Neural progenitor cell (in vitro differentiated cells): ENCODE measurements at regions not wholly inside any gene's neighbourhood (a gene's known extent, or its start where the extent isn't known, plus 50 kb on each side); places are given as distances from the start of the nearest gene placed in this dataset.

ENCODE experiments used
- DNase-seq: peaks from one replicate; pipeline ENCODE4 v3.0.0-alpha.2; 2016; ENCODE audit warnings: low spot score
- H2AFZ ChIP-seq: fragments of 200-600 bp; sonication (generic); replicated peaks from 2 replicates; pipeline ENCODE4 v1.6.1; 2016; ENCODE audit warnings: antibody characterized with exemption
- H3F3A ChIP-seq: fragments of 200-600 bp; sonication (generic); 2 replicates; pipeline ENCODE4 v1.6.1; 2016; ENCODE audit warnings: antibody characterized with exemption, low read depth
- H3K27ac ChIP-seq: fragments of 200-600 bp; sonication (generic); 2 replicates; pipeline ENCODE4 v1.5.1; 2016; ENCODE audit warnings: mild to moderate bottlenecking
- H3K27me3 ChIP-seq: fragments of 200-600 bp; sonication (generic); 2 replicates; pipeline ENCODE4 v1.6.1; 2016; ENCODE audit warnings: mild to moderate bottlenecking, moderate library complexity
- H3K36me3 ChIP-seq: fragments of 200-600 bp; sonication (generic); 2 replicates; pipeline ENCODE4 v1.5.1; 2016
- H3K4me1 ChIP-seq: fragments of 200-600 bp; sonication (generic); 2 replicates; pipeline ENCODE4 v1.6.1; 2016; ENCODE audit warnings: mixed run types
- H3K4me2 ChIP-seq: fragments of 200-600 bp; sonication (generic); 2 replicates; pipeline ENCODE4 v1.6.1; 2016
- H3K4me3 ChIP-seq: fragments of 200-600 bp; sonication (generic); 2 replicates; pipeline ENCODE4 v1.5.1; 2016
- H3K79me2 ChIP-seq: fragments of 200-600 bp; sonication (generic); 2 replicates; pipeline ENCODE4 v1.6.1; 2016; ENCODE audit warnings: low read depth
- H3K9ac ChIP-seq: fragments of 200-600 bp; sonication (generic); 2 replicates; pipeline ENCODE4 v1.6.1; 2016
- H3K9me3 ChIP-seq: fragments of 200-600 bp; sonication (generic); 2 replicates; pipeline ENCODE4 v1.5.1; 2016; ENCODE audit warnings: low read depth
- H4K20me1 ChIP-seq: fragments of 200-600 bp; sonication (generic); 2 replicates; pipeline ENCODE4 v1.6.1; 2016; ENCODE audit warnings: low read depth
- H3K27ac Mint-ChIP-seq: 3 replicates; pipeline ENCODE4 v1.8.0; 2021; ENCODE audit warnings: mixed read lengths
- H3K27me3 Mint-ChIP-seq: 2 replicates; pipeline ENCODE4 v1.8.0; 2022; ENCODE audit warnings: low read depth, mild to moderate bottlenecking, inconsistent platforms, moderate library complexity, mixed read lengths; ENCODE audit not compliant: insufficient read depth
- H3K36me3 Mint-ChIP-seq: 3 replicates; pipeline ENCODE4 v1.8.0; 2021; ENCODE audit warnings: mixed read lengths
- H3K4me1 Mint-ChIP-seq: 3 replicates; pipeline ENCODE4 v1.8.0; 2021; ENCODE audit warnings: mixed read lengths
- H3K4me3 Mint-ChIP-seq: 3 replicates; pipeline ENCODE4 v1.8.0; 2021; ENCODE audit warnings: mild to moderate bottlenecking, moderate library complexity, mixed read lengths
- H3K9me3 Mint-ChIP-seq: 3 replicates; pipeline ENCODE4 v1.8.0; 2020; ENCODE audit warnings: mixed read lengths
- EZH2 ChIP-seq: fragments of 200-600 bp; sonication (generic); IDR thresholded peaks from 2 replicates; pipeline ENCODE4 v1.6.1; 2017; ENCODE audit warnings: antibody characterized with exemption, mild to moderate bottlenecking, moderate library complexity
- EZH2phosphoT487 ChIP-seq: fragments of 200-600 bp; sonication (generic); IDR thresholded peaks from 2 replicates; pipeline ENCODE4 v1.6.1; 2017; ENCODE audit warnings: antibody characterized with exemption
- TF ChIP-seq, protein P1 (sequence below): fragments of 200-600 bp; sonication (generic); IDR thresholded peaks from 2 replicates; pipeline ENCODE4 v1.5.1; 2017; ENCODE audit warnings: antibody characterized with exemption, mild to moderate bottlenecking

DNA sequence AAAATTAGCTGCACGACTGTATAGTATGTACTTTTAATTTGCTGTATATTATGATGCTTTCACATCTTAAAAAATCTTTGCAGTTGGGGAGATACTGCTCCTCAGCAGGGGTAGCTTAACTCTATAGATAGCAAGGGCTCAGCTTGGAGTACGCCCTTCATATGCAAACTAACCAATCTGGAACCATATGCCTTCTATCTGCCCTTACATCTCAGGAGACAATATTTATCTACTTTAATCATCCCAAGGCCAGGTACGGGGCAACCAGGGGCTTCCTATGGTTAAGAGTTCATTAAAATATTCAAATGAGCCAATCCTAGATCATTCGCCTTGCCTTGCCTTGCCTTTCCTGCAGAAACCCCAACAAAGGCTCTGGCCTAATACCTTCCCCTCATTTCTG, 204.1 kb upstream of the ZBTB20 start:
- no peaks in the 10 kb centered on the region for H3F3A ChIP-seq
- H3K79me2 ChIP-seq, result no peaks in the 10 kb centered on the region
- Mint-ChIP-seq H3K9me3 (no peaks in the 10 kb centered on the region), H3K27ac (no peak overlapping the region), H3K4me3 (no peak overlapping the region), H3K36me3 (no peaks in the 10 kb centered on the region), H3K4me1 (peaks cover 6% of the 10 kb centered on the region), H3K27me3 (no peaks in the 10 kb centered on the region)
- H3K9ac ChIP-seq, result no peak overlapping the region
- H3K4me2 ChIP-seq, result no peak overlapping the region
- no peak for DNase-seq
- H3K36me3 ChIP-seq, result peaks cover 3% of the 10 kb centered on the region
- H3K9me3 ChIP-seq, result no peaks in the 10 kb centered on the region
- TF ChIP-seq, protein P1, sequence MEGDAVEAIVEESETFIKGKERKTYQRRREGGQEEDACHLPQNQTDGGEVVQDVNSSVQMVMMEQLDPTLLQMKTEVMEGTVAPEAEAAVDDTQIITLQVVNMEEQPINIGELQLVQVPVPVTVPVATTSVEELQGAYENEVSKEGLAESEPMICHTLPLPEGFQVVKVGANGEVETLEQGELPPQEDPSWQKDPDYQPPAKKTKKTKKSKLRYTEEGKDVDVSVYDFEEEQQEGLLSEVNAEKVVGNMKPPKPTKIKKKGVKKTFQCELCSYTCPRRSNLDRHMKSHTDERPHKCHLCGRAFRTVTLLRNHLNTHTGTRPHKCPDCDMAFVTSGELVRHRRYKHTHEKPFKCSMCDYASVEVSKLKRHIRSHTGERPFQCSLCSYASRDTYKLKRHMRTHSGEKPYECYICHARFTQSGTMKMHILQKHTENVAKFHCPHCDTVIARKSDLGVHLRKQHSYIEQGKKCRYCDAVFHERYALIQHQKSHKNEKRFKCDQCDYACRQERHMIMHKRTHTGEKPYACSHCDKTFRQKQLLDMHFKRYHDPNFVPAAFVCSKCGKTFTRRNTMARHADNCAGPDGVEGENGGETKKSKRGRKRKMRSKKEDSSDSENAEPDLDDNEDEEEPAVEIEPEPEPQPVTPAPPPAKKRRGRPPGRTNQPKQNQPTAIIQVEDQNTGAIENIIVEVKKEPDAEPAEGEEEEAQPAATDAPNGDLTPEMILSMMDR, result no peak
- TF ChIP-seq EZH2phosphoT487 (no peak), EZH2 (no peak)
- no peak overlapping the region for H3K4me3 ChIP-seq
- peaks cover 20% of the 10 kb centered on the region for H3K4me1 ChIP-seq
- no peaks in the 10 kb centered on the region for H4K20me1 ChIP-seq
- no peaks in the 10 kb centered on the region for H3K27me3 ChIP-seq
- peak overlapping the region; percentile 19 for H2AFZ ChIP-seq
- no peak overlapping the region for H3K27ac ChIP-seq

DNA sequence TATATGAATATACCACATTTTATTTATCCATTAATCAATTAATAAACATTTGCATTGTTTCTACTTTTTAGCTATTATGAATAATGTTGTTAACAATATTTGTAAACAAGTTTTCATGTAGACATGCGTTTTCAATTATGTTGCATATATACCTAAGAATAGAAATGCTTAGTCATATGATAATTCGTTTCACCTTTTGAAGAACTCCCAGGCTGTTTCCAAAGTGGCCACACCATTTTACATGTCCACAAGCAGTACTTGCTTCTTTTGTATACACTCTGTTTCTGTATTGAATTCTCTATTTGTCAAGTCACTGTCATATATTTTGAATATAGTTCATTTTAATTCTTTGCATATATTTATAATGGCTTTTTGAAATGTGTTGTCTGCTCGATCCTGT, 206.9 kb upstream of the ZBTB20 start:
- no peak overlapping the region for H3K4me3 Mint-ChIP-seq
- Histone ChIP-seq H3K27ac (no peak overlapping the region), H2AFZ (no peak overlapping the region), H3K4me3 (no peak overlapping the region), H3K27me3 (no peaks in the 10 kb centered on the region), H3K9ac (no peak overlapping the region), H3K36me3 (peaks cover 3% of the 10 kb centered on the region), H3K79me2 (no peaks in the 10 kb centered on the region), H3K4me1 (peaks cover 8% of the 10 kb centered on the region), H3F3A (no peaks in the 10 kb centered on the region), H3K9me3 (no peaks in the 10 kb centered on the region), H3K4me2 (no peak overlapping the region), H4K20me1 (no peaks in the 10 kb centered on the region)
- no peaks in the 10 kb centered on the region for H3K9me3 Mint-ChIP-seq
- no peak for DNase-seq
- no peaks in the 10 kb centered on the region for H3K27me3 Mint-ChIP-seq
- no peak overlapping the region for H3K27ac Mint-ChIP-seq
- TF ChIP-seq EZH2phosphoT487, result no peak
- no peak for TF ChIP-seq EZH2
- TF ChIP-seq, protein P1, result no peak
- no peaks in the 10 kb centered on the region for H3K36me3 Mint-ChIP-seq
- H3K4me1 Mint-ChIP-seq, result peaks cover 6% of the 10 kb centered on the region

DNA sequence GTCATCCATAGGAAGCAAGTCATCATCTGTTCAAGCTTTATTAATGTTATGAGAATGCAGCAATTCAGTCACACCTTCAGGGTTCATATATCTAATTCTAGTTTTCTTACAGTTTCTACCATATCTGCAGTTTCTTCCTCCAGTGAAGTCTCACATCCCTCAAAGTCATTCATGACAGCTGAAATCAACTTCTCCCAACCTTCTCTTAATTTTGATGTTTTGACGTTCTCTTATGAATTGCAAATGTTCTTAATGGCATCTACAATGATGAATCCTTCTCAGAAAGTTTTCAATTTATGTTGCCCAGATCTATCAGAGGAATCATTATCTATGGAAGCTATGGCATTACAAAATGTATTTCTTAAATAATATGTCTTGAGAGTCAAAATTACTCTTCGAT, 210.4 kb upstream of the ZBTB20 start:
- no peaks in the 10 kb centered on the region for H3K79me2 ChIP-seq
- no peaks in the 10 kb centered on the region for H3K9me3 ChIP-seq
- no peaks in the 10 kb centered on the region for H3K9me3 Mint-ChIP-seq
- no peaks in the 10 kb centered on the region for H3K36me3 Mint-ChIP-seq
- H3K4me1 Mint-ChIP-seq, result peaks cover 9% of the 10 kb centered on the region
- H3K4me1 ChIP-seq, result peaks cover 13% of the 10 kb centered on the region
- no peak overlapping the region for H3K9ac ChIP-seq
- no peak overlapping the region for H3K4me3 ChIP-seq
- H3K27ac ChIP-seq, result no peak overlapping the region
- H3K36me3 ChIP-seq, result peaks cover 1% of the 10 kb centered on the region
- H2AFZ ChIP-seq, result no peak overlapping the region
- H3F3A ChIP-seq, result no peaks in the 10 kb centered on the region
- H3K27me3 ChIP-seq, result no peaks in the 10 kb centered on the region
- no peaks in the 10 kb centered on the region for H3K27me3 Mint-ChIP-seq
- no peaks in the 10 kb centered on the region for H4K20me1 ChIP-seq
- TF ChIP-seq, protein P1, result no peak
- TF ChIP-seq EZH2, result no peak
- no peak for TF ChIP-seq EZH2phosphoT487
- H3K4me2 ChIP-seq, result no peak overlapping the region
- no peak overlapping the region for H3K4me3 Mint-ChIP-seq
- H3K27ac Mint-ChIP-seq, result no peak overlapping the region
- no peak for DNase-seq

- no peak overlapping the region for H2AFZ ChIP-seq
Observed at GRCh38 chr3:115359536-115359935, 212.4 kb upstream of the ZBTB20 start.

More at GRCh38 chr3:115359536-115359935, 212.4 kb upstream of the ZBTB20 start:
- Histone ChIP-seq H3K27ac (no peak overlapping the region), H4K20me1 (no peaks in the 10 kb centered on the region), H3K9me3 (no peaks in the 10 kb centered on the region), H3K4me1 (peaks cover 13% of the 10 kb centered on the region), H3K79me2 (no peaks in the 10 kb centered on the region), H3F3A (no peaks in the 10 kb centered on the region), H3K9ac (no peak overlapping the region), H3K27me3 (no peaks in the 10 kb centered on the region), H3K4me2 (no peak overlapping the region), H3K4me3 (no peak overlapping the region), H3K36me3 (no peaks in the 10 kb centered on the region)
- TF ChIP-seq EZH2 (no peak), EZH2phosphoT487 (no peak)
- TF ChIP-seq, protein P1, result no peak
- H3K4me1 Mint-ChIP-seq, result peaks cover 9% of the 10 kb centered on the region
- DNase-seq, result no peak
- H3K9me3 Mint-ChIP-seq, result no peaks in the 10 kb centered on the region
- no peaks in the 10 kb centered on the region for H3K27me3 Mint-ChIP-seq
- no peaks in the 10 kb centered on the region for H3K36me3 Mint-ChIP-seq
- peak overlapping the region; percentile 8 for H3K27ac Mint-ChIP-seq
- no peak overlapping the region for H3K4me3 Mint-ChIP-seq
